ENCODE measurements at regions not wholly inside any gene's neighbourhood (a gene's known extent, or its start where the extent isn't known, plus 50 kb on each side); places are given as distances from the start of the nearest gene placed in this dataset.
"Not testable (repeated sequence)": the region's sequence is repeated elsewhere in the genome, so short reads cannot be mapped to it uniquely, and the experiment has no call there.

DNA sequence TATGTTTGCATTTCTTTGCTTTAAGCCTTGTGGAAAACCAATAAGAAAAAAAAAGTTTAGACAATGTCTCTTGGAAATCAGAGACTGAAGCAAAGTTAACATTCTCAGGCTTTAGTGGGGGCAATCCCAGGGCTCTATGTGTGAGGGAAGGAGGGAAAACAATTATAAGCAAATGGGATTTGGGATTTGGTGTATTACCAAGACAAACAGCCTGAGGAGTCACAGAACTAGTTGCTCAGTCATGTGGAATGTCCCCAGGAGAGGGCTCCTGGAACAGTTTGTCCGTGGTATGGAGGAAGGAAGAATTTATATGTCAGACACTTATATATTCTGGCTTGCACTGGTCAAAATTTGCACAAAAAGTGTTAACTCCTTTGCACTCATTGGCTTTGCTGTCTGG is 562.9 kb upstream of the TPK1 start:
- TF ChIP-seq POLR2A (IDR thresholded peaks at IDR 0.05; ENCODE audit: low read depth, low read length) (no peak), POLR2AphosphoS5 (IDR thresholded peaks at IDR 0.05; ENCODE audit: low read depth, low read length) (no peak), TAF1 (IDR thresholded peaks at IDR 0.05; ENCODE audit: borderline replicate concordance, low read depth, low read length) (no peak)
- DNase-seq (ENCODE audit: insufficient read length) (no peak), FAIRE-seq (no peak)

DNA sequence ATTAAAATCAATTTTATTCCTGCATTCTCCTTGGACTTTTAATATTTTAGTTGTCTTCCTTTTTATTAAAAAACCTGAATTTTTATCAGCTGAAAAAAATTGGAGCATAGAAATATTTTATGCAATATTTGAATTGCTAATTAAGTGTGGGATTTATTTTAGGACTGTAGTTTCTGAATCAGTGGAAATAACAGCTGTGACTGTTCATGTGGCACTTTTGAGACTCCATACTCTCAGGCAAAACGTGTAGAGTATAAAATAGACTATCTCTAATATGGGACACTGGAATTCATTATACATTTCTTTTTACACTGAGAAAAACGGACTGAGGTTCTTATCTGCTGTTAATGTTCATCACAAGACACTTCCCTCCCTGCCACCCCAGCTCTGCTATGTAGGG is 558.3 kb upstream of the TPK1 start:
- DNase-seq (ENCODE audit: insufficient read length), result no peak
- FAIRE-seq, result no peak
- TF ChIP-seq POLR2A (IDR thresholded peaks at IDR 0.05; ENCODE audit: low read depth, low read length) (no peak), POLR2AphosphoS5 (IDR thresholded peaks at IDR 0.05; ENCODE audit: low read depth, low read length) (no peak), TAF1 (IDR thresholded peaks at IDR 0.05; ENCODE audit: borderline replicate concordance, low read depth, low read length) (no peak)

DNA sequence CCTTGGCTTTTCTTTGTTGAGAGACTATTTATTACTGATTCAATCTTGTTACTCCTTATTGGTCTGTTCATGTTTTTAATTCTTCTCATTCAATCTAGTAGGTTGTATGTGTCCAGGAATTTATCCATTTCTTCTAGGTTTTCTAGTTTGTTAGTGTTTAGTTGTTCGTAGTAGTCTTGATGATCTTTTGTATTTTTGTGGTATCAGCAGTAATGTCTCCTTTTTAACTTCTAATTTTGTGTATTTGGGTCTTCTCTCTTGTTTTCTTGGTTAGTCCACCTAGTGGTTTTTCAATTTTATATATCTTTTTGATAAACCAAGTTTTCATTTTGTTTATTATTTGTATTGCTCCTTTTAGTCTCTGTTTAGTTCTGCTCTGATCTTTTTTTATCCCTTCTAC is 546.9 kb upstream of the TPK1 start:
- DNase-seq (ENCODE audit: insufficient read length) (no peak), FAIRE-seq (no peak)
- TF ChIP-seq POLR2A (IDR thresholded peaks at IDR 0.05; ENCODE audit: low read depth, low read length) (no peak), POLR2AphosphoS5 (IDR thresholded peaks at IDR 0.05; ENCODE audit: low read depth, low read length) (no peak), TAF1 (IDR thresholded peaks at IDR 0.05; ENCODE audit: borderline replicate concordance, low read depth, low read length) (no peak)

DNA sequence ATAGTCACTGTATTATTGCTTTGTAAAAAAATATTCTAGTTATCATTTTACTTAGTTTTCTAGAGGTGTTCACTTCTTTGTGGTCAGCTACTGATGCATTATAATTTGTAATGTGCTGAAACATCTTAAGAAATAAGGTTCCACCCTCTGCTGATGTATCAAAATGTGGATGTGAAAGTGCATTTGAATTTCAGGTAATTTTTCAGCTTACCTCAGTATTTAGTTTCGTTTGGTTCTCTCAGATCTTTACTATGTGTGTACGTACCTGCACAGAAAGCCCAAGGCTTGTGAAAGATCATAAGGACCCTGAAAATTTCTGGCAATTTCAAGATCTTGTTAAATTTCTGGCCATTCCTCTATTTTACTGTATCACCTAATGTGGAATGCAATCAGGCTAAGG is 542.3 kb upstream of the TPK1 start:
- TF ChIP-seq TAF1 (IDR thresholded peaks at IDR 0.05; ENCODE audit: borderline replicate concordance, low read depth, low read length) (no peak), POLR2AphosphoS5 (IDR thresholded peaks at IDR 0.05; ENCODE audit: low read depth, low read length) (no peak), POLR2A (IDR thresholded peaks at IDR 0.05; ENCODE audit: low read depth, low read length) (no peak)
- FAIRE-seq (no peak), DNase-seq (ENCODE audit: insufficient read length) (no peak)

DNA sequence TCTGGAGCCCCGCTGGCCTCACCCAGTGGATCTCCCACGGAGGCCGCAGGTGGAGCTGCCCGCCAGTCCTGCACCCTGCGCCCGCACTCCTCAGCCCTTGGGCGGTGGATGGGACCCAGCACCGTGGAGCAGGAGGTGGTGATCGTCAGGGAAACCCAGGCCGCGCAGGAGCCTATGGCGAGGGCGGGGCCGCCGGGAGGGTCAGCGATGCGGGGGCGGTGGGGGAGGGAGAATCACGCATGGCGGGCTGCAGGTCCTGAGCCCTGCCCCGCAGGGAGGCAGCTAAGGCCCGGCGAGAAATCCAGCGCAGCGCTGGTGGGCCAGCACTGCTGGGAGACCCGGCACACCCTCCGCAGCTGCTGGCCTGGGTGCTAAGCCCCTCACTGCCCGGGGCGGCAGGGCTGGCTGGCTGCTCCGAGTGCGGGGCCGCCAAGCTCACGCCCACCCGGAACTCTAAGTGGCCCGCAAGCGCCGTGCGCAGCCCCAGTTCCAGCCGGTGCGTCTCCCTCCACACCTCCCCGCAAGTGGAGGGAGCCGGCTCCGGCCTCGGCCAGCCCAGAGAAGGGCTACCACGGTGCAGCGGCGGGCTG is 524.8 kb upstream of the TPK1 start:
- TF ChIP-seq POLR2AphosphoS5 (IDR thresholded peaks at IDR 0.05; ENCODE audit: low read depth, low read length) (no peak), TAF1 (IDR thresholded peaks at IDR 0.05; ENCODE audit: borderline replicate concordance, low read depth, low read length) (no peak), POLR2A (IDR thresholded peaks at IDR 0.05; ENCODE audit: low read depth, low read length) (no peak)
- DNase-seq (ENCODE audit: insufficient read length), result no peak
- no peak for FAIRE-seq

DNA sequence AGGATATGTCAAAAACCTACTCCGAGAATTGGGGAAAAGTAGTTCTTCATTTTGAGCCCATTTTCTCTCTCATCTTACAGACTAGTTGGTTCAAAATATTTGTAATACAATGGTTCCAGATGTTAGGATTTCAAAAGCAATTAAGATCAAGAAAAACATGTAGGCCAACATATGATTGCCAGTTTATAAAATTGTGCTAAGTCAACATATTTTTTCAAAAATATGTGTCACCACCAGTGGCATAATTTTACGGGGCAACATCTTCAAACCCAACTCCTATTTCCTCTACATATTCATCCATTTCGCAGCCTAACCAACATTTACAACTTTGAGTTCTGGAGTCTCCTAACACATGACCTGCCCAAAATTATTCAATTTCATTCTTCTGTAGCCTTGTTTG is 514.5 kb upstream of the TPK1 start:
- TF ChIP-seq POLR2AphosphoS5 (IDR thresholded peaks at IDR 0.05; ENCODE audit: low read depth, low read length) (no peak), POLR2A (IDR thresholded peaks at IDR 0.05; ENCODE audit: low read depth, low read length) (no peak), TAF1 (IDR thresholded peaks at IDR 0.05; ENCODE audit: borderline replicate concordance, low read depth, low read length) (no peak)
- no peak for FAIRE-seq
- no peak for DNase-seq (ENCODE audit: insufficient read length)

DNA sequence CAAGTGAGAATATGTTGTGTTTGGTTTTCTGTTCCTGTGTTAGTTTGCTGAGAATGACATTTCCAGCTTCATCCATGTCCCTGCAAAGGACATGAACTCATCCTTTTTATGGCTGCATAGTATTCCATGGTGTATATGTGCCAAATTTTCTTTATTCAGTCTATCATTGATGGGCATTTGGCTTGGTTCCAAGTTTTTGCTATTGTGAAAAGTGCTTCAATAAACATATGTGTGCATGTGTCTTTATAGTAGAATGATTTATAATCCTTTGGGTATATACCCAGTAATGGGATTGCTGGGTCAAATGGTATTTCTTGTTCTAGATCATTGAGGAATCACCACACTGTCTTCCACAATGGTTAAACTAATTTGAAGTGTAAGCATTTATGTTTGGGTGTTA is 513.6 kb upstream of the TPK1 start:
- not testable (repeated sequence) for DNase-seq (ENCODE audit: insufficient read length); FAIRE-seq

DNA sequence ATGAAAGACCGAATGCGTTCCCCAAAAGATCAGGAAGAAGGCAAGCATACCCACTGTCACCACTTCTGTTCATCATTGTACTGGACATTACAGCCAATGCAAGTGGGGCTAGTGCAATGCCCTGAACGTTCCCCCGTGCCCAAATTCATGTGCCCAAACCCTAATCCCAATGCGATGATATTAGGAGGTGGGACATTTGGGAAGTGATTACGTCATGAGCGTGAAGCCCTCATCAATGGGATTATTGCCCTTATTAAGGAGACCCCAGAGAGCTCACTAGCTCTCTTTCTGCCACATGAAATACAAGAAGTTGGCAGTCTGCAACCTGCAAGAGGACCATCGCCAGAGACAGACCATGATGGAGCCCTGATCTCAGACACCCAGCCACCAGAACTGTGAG is 511.4 kb upstream of the TPK1 start:
- DNase-seq (ENCODE audit: insufficient read length), result no peak
- no peak for FAIRE-seq
- TF ChIP-seq POLR2A (IDR thresholded peaks at IDR 0.05; ENCODE audit: low read depth, low read length) (no peak), POLR2AphosphoS5 (IDR thresholded peaks at IDR 0.05; ENCODE audit: low read depth, low read length) (no peak), TAF1 (IDR thresholded peaks at IDR 0.05; ENCODE audit: borderline replicate concordance, low read depth, low read length) (no peak)

DNA sequence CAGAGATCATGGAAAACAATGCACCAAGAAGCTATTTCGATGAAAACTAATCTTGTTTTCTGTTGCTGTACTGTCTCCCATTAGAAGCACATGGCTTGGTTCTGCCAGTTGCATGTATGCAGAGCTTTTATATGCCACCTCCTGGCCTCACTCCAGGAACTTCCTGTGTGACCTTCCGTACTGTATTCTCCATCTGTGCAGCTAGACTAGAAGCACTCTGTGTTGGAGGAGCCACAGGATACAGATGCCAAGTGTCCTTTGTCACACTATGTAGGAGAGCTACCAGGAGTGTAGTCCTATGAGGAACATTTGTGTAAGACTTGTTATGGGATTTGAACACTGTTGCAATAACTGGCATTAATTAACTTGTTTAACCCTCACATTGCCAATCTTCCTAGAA is 503.5 kb upstream of the TPK1 start:
- TF ChIP-seq POLR2AphosphoS5 (IDR thresholded peaks at IDR 0.05; ENCODE audit: low read depth, low read length) (no peak), POLR2A (IDR thresholded peaks at IDR 0.05; ENCODE audit: low read depth, low read length) (no peak), TAF1 (IDR thresholded peaks at IDR 0.05; ENCODE audit: borderline replicate concordance, low read depth, low read length) (no peak)
- no peak for DNase-seq (ENCODE audit: insufficient read length)
- FAIRE-seq, result no peak

DNA sequence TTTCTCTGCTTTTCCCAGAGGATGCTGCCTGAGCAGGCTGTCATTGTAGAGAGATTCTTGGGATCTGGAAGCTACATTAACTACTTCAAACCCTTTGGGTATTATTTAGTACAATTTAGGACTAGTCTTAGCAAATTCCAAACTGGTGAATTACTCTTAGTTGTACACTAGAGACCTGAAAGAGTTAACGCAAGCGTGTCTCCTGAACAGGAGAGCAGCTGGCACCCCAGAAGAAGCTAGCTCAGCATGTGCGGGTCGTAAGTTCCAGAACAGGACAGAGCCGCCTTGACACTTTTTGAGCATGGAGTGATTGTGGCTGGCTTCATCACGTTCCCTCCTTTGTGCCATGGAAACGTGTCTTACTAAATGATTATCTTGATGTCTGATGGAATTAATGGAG is 495.7 kb upstream of the TPK1 start:
- FAIRE-seq (no peak), DNase-seq (ENCODE audit: insufficient read length) (no peak)
- TF ChIP-seq TAF1 (IDR thresholded peaks at IDR 0.05; ENCODE audit: borderline replicate concordance, low read depth, low read length), result no peak
- no peak for TF ChIP-seq POLR2A (IDR thresholded peaks at IDR 0.05; ENCODE audit: low read depth, low read length)
- no peak for TF ChIP-seq POLR2AphosphoS5 (IDR thresholded peaks at IDR 0.05; ENCODE audit: low read depth, low read length)

DNA sequence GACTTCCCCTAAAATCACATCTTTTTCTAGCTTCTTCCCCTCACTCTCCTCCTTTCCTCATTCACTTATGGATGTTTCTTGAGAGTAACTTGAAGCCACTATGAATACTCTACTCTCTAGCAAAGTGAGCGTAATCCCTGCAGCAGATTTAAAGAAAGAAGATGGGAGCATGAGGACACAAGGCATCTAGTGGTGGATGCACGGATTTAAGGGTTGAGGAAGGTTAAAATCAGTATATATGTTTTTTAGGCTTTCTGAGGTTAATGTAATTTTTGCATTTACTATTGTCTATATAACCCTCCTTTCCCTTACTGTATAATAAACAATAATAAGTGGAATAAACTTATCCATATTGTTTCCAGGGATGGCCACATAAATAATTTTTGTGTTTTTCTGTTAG is 495.2 kb upstream of the TPK1 start:
- FAIRE-seq, result no peak
- no peak for TF ChIP-seq POLR2AphosphoS5 (IDR thresholded peaks at IDR 0.05; ENCODE audit: low read depth, low read length)
- TF ChIP-seq TAF1 (IDR thresholded peaks at IDR 0.05; ENCODE audit: borderline replicate concordance, low read depth, low read length), result no peak
- no peak for TF ChIP-seq POLR2A (IDR thresholded peaks at IDR 0.05; ENCODE audit: low read depth, low read length)
- DNase-seq (ENCODE audit: insufficient read length), result no peak

DNA sequence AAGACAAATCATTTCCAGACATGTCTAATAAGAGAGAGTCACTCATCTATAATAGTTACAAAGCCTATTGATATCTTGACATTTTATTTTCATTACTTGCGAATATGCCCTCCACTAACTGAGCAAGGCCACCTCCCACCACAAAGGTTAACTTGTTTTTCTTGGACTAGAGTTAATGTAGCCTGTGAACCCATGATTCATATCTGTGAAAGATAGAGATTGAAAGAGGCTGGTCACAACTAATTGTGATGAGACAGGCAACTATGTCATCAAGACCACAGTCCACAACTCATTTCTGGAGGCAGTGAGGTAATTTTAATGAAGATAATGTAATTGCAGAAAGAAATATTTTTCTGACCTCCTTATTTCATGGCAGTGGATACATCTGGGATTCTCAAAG is 491.8 kb upstream of the TPK1 start:
- TF ChIP-seq TAF1 (IDR thresholded peaks at IDR 0.05; ENCODE audit: borderline replicate concordance, low read depth, low read length) (no peak), POLR2A (IDR thresholded peaks at IDR 0.05; ENCODE audit: low read depth, low read length) (no peak), POLR2AphosphoS5 (IDR thresholded peaks at IDR 0.05; ENCODE audit: low read depth, low read length) (no peak)
- DNase-seq (ENCODE audit: insufficient read length) (no peak), FAIRE-seq (no peak)

DNA sequence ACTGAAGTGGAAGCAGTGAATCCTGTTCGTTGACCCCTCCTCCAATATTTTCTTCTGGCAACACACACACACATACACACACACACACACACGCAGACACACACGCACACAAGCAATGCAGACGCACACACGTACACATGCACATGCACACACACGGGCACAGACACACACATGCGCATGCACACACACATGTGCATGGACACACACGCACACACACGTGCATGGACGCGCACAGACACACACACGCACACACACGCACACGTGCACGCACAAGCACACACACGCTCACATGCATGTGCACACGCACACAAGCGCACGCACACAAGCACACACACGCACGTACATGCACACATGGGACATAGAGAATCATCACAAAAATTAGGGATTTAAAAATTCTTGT is 488.2 kb upstream of the TPK1 start:
- no peak for TF ChIP-seq POLR2AphosphoS5 (IDR thresholded peaks at IDR 0.05; ENCODE audit: low read depth, low read length)
- no peak for TF ChIP-seq TAF1 (IDR thresholded peaks at IDR 0.05; ENCODE audit: borderline replicate concordance, low read depth, low read length)
- no peak for TF ChIP-seq POLR2A (IDR thresholded peaks at IDR 0.05; ENCODE audit: low read depth, low read length)
- no peak for FAIRE-seq
- no peak for DNase-seq (ENCODE audit: insufficient read length)
